ENCODE measurements at regions not wholly inside any gene's neighbourhood (a gene's known extent, or its start where the extent isn't known, plus 50 kb on each side); places are given as distances from the start of the nearest gene placed in this dataset.
A peak's percentile ranks its signal among the peaks of the same experiment; 100 is the strongest.
"Not testable (repeated sequence)": the region's sequence is repeated elsewhere in the genome, so short reads cannot be mapped to it uniquely, and the experiment has no call there.

DNA sequence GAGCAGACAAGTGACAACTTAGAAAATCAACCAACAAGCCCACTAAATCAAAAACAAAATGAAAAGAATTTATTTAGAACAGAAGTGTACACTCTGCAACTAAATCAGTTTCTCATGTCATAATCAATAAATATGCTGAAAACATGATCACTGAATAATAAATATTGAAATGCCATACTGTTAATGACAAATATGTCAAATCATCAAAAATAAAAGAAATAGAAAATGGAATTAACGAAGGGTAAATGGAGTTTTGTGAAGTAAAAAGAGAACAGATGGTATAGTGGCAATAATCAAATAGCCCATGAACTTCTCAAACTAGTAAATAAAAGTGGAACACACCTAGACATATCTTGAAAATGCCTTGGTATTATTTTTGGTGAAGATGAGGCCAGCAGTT, 744.9 kb downstream of the TAF11L14 start:
- no peak for DNase-seq

DNA sequence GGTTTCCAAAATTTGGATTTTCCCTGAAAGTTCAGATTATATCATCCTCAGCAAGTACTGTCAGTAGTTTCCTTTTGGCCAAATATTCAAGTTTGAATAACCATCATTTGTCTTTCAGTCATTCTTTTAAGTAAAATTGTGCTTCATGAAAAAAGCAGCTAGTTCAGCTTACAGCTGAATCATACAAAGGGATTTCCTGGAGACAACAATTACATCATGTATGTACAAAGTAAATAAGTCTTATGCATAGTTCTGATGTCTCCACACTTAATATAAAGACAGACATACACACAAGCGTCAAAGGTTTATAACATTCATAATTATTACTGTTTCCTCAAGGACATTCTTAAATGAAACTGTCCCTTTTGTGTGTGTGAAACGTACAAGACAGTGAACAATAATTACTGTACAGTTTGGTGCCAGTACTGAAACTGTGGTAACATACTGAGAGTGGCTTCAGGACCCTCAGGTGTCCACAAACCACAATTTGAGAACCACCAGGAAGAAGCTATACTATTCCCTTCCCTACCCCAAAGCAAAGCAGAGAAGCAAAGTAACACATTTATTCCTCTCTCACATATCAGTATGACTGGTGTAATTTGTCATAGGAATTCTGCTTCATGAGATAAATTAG, 746.6 kb downstream of the TAF11L14 start:
- DNase-seq: no peak

DNA sequence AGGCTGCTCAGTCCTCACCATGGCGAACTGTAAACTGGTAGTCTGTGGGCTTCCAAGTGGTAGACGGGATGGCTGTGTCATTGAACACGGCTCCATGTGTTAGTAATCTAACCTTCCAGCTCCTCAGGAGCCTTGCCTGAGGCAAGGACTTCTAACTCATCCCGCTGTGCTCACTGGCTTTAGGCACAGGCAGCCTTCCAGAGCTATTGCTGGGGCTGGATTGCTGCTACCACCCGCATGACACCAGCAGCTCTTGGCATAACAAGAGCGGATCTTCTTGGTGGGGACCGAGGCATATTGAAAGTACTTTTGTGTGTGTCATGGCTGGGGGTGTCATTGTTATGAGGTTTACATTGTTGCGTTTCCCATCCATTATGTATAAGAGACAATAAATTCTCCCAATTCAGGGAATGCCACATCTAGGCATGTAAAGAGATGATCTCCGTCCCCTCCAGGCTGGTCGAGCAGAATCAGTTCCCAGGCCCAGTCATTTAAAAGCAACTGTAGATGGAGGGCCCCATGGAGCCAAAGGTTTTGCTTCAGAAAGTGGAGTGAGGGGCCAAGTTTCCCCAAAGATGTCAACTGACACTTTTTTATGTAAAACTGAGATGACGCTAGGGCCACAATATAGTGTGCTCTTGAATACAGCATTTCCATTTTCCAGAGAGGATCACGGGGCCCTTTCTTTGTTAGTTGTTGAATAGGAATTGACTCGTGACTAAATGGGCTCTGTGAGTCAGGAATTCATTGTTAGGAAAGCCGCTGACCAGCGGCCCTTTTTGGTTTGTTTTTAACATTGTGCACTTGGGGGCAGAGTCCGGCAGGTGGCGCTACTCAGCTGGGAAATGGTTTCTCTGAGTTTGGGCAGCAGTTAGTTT, 759.5 kb downstream of the TAF11L14 start:
- peak; percentile 73 for DNase-seq

DNA sequence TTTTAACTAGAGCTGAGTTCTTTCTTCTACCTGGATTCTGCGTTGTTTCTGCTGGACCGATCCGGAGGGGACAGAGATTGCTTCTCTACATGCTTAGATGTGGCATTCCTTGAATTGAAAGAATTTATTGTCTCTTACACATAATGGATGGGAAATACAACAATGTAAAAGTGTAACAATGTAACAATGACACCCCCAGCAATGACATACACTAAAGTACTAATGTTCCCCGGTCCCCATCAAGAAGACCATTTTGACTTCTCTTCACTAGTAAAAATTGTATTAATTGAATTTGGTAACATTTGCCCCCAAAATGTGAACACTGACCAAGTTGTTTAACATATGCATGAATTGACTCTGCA, 760.2 kb downstream of the TAF11L14 start:
- DNase-seq: no peak

DNA sequence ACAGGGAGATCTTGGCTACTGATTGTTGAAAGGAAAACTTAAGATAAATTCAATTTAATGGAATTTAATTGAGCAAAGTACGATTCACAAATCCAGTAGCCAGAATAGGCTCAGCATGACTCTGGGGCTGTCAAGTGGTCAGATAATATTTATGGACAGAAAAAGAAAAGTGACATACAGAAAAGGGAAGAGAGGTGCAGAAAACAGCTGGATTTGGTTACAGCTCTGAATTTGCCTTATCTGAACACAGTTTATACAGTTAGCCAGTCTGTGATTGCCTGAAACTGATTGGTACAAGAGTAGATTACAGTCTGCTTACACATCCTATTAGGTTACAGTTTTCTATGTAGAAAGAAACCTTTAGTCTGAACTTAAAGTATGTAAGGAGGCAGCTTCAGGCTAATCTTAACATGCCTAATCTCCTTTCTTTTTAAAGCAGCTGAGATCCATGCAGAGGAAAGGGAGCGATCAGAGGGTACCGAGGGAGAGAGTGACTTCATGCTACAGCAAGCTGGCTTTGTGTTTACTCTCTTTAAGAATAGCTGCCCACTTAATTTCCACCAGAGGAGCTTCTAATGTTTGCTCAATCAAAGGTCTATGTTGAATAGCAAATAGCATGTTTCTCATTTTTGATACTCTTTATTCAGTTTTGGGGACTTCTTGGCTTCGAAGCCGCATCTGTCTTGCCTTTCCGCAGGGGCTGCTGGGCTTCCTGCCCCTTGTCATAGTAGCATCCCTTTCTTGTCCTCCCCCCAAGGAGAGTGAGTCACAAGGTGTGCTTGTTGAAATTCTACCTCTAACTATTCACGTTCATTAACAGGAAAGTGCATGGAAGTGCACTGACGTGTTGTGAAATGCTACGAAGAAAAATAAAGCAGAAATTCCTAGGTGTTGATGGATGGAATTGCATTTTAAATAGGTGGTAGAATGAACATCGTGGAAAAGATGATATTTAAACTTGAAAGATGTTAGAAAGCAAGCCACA, 761.2 kb downstream of the TAF11L14 start:
- no peak for DNase-seq

DNA sequence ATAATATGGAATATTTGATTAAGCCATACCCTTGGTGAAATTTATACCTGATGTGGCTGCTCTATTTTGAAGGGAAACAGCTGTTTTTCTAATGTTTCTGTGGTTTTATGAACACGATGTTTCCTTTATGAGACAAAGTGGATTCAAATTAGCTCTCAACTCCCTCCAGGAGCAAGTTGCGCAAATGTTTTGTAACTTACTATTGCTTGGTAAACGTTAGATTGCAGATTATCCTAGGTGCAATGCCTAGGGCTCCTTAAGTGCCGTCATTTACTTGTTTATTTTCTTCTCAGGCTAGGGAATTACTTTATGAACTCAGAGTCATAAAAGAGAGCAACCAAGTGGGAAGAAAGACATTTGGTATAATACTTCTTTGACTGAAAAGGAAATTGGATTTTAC, 763.1 kb downstream of the TAF11L14 start:
- DNase-seq: no peak

DNA sequence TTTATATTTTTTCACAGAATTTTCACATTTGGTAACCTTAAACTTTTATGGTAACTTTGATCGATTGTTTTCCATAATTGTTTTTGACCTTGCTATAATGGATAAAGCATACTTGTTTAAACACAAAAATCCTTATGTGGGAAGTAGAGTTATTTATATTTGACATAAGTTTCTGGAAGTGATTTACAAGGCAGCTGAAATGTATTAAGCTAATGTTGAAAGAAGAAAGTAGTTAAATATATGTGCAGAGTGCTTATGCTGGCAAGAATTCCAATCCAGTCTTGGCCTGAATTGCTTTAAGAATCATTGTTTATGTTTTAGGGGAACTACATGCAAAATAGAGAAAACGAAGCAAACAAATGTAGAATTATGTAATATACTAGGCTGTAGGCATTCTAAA, 763.6 kb downstream of the TAF11L14 start:
- no peak for DNase-seq

DNA sequence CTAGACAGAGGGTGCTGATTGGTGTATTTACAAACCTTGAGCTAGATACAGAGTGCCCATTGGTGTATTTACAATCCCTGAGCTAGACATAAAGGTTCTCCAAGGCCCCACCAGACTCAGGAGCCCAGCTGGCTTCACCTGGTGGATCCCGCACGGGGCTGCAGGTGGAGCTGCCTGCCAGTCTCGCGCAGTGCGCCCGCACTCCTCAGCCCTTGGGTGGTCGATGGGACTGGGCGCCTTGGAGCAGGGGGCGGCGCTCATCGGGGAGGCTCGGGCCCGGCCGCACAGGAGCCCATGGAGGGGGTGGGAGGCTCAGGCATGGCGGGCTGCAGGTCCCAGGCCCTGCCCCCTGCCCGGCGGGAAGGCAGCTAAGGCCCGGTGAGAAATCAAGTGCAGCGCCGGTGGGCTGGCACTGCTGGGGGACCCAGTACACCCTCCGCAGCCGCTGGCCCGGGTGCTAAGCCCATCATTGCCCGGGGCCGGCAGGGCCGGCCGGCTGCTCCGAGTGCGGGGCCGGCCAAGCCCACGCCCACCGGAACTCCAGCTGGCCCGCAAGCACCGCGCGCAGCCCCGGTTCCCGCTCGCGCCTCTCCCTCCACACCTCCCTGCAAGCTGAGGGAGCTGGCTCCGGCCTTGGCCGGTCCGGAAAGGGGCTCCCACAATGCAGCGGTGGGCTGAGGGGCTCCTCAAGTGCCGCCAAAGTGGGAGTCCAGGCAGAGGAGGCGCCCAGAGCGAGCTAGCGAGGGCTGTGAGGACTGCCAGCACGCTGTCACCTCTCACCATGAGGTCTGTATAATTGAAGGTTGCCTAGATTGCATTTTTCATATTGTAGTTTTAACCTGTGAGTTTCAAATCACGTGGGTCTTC, 765.4 kb downstream of the TAF11L14 start:
- DNase-seq: not testable (repeated sequence)

DNA sequence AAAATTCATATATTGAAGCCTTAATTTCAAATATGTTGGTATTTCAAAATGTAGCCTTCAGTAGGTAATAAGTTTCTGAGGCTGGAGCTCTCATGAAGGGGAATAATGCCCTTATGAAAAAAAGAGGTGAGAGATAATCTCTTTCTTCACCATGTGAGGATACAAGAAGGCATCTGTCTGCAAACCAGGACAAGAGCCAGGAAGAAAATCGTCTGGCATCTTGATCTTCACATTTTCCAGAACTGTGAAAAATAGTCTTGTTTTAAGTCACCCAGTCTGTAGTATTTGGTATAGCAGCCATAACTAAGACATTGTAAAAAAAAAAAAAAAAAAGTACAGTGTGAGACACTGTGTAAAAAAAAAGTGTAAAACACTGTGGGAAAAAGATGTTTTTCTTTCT, 768.9 kb downstream of the TAF11L14 start:
- no peak for DNase-seq

DNA sequence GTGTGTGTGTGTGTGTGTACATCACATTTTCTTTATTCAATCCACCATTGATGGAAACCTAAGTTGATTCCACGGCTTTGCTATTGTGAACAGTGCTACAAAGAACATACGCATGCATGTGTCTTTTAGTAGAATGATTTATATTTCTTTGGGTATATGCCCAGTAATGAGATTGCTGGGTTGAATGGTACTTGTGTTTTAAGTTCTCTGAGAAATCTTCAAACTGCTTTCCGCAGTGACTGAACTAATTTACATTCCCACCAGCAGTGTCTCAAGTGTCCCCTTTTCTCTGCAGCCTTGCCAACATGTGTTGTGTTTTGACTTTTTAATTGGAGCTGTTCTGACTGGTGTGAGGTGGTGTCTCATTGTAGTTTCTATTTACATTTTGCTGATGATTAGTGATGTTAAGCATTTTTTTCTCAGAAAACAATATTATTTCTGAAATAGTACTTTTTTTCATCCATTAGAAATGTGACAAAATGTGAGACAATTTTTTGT, 769.7 kb downstream of the TAF11L14 start:
- DNase-seq: peak; percentile 24

DNA sequence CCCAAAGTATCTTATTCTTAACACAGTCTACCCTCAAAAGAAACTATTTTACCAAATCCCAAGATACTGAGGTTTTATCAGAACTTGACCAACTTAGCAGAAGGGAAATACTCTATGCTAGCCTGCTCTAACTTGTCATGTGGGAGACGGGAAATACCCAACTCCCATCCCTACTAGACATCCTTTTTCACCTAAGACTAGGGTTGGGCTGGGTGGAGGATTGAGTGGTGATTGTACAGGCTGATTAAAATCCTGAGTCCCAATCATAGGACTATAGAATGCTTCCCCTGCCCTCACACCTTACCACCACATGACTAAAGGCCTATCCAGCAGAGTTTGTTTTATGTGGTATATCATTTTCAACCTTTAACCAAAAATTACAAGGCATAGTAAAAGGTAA, 786.5 kb downstream of the TAF11L14 start:
- no peak for DNase-seq

DNA sequence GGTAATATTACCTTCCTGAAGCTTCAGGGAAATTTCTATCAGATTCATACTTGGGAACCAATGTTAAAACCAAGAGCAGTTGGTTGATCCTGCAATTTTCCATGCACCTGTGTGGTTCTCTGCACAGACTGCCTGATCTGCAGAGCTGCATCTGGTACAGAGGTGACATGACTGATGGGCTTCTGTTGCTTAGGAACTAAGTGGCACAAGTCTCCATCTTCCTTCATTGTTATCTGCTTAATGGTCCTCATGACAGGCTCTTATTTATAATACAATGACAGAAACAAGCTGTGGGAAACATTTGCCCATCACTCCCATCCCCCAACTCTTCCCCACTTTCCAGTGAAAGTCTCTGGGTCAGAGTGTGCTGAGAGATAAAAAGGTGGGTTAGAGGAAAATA, 799.1 kb downstream of the TAF11L14 start:
- peak; percentile 37 for DNase-seq

DNA sequence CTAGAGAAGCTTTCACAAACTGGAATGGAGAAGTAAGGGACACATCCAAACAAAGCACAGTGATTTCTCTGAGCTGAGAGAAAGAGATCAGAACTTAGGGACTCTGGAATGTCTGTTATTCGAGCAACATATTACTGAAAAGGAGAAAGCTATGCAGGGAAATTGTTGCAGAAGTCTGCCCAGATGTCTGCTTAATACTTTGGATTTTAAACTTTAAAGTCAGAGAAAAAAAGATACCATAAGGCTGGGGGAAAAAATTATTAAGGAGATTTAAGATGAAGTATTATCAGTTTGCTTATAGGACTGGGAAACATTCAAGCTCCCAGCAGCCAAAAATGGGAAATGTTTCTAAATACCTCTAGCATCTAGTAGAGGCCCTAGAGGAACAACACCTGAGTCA, 803.9 kb downstream of the TAF11L14 start:
- DNase-seq: no peak

DNA sequence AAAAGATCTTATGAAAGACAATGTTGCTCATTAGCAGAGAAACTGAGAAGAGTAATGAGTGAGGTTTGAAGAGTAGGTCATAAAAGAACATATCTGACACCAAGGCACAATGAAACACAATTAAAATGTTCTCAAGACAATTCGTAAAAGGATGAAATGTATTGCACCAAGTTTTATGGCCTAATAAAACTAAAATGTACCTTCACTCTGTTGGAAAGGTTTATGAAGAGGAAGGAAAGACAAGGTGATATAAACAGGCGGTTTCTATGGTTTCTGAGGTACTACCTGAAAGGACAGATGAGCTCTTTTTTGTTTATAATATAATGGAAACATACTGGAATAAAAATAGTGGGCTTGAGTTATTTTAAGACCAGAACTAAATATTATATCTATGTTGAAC, 821.3 kb downstream of the TAF11L14 start:
- DNase-seq: no peak

DNA sequence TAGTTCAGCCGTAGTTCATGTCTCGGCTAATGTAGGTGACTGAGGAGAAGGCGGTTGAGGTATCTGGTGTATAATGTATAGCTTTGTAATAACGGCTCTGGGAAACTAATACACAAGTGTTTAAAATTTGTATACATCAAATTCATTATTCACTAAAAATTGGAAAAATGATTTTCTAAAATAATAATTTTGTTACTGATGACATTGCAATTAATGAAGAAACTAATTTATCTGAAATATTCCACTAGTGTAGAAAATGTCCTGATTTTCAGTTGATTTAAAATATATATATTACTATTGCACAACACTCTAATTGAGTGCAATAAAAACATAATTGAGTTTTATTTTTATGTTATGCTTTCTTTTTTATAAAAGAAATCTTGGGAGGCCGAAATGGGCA, 823.0 kb downstream of the TAF11L14 start:
- no peak for DNase-seq

DNA sequence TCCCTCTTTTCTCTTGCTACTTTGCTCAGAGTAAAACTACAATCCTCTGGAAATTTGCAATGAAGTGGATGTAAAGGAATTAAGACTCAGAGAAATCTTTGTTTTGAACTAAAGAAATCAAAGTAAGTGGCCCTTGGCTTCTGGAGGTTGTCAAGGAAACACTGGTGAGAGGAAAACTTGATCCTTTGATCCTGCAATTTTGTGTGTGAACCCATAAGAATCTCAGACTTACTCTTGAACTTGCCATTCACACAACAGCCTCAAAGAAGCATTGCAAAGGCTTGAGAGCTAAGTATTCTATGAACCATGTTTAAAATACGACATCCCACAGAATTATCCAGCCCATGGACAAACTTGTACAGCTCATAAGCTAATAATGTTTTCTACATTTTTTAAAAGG, 827.5 kb downstream of the TAF11L14 start:
- no peak for DNase-seq

DNA sequence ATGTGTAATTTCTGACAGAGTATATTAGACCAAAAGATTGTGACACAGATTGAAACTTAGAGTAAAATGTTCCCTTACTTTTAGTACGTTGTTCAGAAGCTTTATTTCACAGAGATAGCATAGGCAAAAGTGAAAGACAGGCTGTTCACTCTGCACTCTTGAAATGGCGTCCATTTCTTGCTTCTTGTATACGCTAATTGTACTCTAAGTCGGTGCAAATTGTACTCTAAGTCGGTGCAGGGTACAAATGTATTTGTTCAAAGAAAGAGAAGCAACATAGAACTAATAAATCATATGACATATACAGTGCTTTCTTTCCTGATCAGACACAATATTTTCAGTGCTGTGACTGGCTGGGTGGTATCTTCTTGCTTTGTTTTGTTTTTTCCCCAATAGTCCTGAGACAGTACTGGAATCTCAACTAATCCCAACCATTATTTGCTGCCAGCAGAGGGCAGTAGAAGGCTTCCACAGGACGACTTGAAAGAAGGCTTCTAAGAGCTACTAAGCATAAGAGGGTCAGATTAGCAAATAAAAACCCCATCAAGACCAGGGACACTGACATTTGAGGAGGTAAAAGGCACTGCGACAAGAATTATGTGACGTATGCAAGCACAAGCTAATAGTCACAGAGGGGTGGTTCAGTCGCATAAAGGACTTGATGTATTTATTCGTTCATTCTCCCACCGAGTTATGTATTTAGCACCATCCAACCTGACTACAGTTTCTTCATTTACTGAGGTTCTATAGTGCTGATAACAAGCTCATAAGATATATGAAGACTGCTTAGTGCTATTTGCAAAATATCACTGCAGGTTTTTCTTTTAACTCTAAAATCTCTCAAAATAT, 831.8 kb downstream of the TAF11L14 start:
- DNase-seq: peak; percentile 79

DNA sequence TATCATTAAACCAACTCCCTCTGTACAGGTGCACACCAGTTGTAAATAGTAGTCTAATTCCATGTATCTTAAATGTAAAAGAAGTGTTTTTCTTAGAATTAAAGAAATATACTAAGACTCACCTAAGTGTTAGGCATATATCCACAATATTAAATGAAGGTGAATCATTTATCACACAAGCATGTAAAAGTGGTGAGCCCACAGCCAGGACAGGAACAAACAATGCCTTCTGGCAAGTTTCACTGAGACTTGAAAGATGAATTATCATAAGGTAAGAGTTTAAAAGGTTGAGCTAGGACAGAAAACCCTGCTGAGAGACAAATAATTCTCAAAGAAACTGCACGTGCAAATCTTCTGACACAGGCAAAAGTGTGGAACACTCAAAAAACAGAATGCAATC, 832.5 kb downstream of the TAF11L14 start:
- DNase-seq: no peak

DNA sequence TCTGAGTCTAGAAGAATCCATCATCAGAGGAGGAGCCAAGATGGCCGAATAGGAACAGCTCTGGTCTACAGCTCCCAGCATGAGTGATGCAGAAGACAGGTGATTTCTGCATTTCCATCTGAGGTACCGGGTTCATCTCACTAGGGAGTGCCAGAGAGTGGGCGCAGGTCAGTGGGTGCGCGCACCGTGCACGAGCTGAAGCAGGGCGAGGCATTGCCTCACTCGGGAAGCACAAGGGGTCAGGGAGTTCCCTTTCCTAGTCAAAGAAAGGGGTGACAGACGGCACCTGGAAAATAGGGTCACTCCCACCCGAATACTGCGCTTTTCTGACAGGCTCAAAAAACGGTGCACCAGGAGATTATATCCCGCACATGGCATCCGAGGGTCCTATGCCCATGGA, 837.5 kb downstream of the TAF11L14 start:
- DNase-seq: not testable (repeated sequence)

DNA sequence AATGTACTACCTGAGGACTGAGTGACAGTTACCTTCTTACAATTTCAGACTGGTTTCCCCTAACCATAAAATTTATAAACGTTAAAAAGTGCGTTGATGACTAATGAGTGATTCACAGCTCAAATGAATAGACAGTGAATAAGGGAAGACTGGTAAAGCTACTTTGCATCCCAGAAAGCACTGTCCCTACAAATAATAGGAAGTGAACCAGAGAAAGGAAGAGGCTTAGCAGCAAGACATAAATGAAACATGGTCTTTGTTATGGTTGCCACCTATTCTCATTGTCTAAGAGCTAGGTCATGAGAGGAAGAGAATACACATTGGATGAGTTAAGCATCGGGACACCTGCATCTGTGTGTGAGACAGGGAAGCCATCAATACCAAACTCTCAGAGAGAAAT, 849.2 kb downstream of the TAF11L14 start:
- no peak for DNase-seq

DNA sequence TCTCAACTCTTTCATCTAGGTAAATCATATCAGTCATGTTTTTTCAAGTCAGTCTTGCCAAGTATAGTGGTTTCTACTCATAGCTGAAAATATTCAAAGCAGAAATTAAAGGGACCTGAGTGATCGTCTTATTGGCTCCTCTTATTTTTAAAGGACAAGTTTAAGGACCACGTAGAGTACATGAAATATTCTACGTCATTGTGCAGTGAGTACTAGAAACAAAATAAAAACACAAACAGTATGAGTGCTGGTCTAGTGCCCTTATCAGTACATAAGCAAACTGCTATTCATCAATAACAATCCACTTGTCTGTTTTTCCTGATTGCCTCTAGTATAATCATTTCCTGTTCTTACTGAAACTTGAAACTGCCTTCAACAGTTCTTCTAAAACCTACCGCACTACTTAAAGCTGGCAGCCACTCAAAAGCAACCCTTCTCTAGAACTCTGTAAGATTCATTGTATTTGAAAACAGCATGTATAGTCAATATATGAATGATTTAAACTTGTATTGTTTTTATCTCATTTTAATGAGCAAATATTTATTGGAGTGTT, 853.7 kb downstream of the TAF11L14 start:
- DNase-seq: peak; percentile 29
